ENCODE measurements at regions not wholly inside any gene's neighbourhood (a gene's known extent, or its start where the extent isn't known, plus 50 kb on each side); places are given as distances from the start of the nearest gene placed in this dataset.

GRCh38 chr6:6704103-6705060 lies 115.9 kb downstream of the LY86 start:
- DNase-seq (ENCODE audit: low spot score), result no peak

DNA sequence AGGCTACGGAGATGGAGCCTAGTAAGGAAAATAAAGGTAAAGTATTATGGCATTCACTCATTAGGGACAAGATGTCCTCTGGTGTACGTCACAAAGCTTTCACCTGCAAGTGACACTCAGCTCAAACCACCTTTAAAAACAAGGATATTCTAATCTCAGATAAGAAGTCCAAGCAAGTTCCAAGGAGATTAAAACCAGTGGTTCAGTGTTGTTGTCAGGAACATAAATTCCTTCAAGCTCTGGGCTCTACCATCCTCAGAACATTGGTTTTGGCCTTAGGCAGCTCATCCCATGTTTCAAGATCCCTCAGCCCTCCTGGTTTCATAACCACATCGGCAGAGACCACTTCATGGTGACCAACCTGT lies 116.5 kb downstream of the LY86 start:
- no peak for DNase-seq (ENCODE audit: low spot score)

GRCh38 chr6:6705915-6706675 lies 117.6 kb downstream of the LY86 start:
- no peak for DNase-seq (ENCODE audit: low spot score)

DNA sequence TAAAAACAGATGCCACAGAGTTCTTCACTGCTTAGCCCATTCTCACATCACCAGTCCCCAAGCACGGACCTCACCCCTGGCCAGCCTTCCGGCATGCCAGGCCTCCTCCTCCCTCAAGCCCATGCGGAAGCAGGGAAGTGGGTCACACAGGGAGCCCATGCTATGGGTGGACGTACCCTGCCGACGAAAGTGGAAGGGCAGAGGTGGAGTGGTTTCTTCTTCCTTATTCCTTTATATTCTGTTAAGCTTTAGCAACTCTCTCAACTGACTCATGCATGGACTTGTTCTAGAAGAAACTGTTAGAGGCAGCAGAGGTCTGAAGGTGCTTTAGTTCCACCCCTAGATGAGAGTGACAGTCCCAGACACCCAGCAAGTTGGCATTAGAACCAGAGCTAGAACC lies 118.6 kb downstream of the LY86 start:
- DNase-seq (ENCODE audit: low spot score), result no peak

DNA sequence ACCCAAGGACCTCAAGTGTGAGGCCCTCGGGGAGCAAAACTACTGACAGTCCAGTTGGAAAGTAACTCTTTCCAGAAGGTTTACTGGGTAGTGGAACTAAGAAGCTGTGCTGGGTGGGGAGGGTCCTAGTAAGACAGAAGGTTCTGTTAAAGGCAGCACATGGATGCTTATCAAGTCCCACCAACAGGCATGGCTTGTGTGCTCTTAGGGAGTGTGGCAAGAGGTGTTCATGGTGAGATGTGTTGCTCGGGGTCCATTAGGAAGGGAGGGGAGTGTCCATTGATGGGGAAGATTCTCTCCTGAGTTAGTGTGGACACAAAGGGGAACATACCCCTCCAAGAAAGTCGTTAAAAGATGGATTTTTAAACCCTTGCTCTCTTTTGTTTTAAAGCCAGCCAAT lies 120.6 kb downstream of the LY86 start:
- DNase-seq (ENCODE audit: low spot score), result no peak

GRCh38 chr6:6711031-6711785 lies 122.7 kb downstream of the LY86 start:
- DNase-seq (ENCODE audit: low spot score), result no peak

DNA sequence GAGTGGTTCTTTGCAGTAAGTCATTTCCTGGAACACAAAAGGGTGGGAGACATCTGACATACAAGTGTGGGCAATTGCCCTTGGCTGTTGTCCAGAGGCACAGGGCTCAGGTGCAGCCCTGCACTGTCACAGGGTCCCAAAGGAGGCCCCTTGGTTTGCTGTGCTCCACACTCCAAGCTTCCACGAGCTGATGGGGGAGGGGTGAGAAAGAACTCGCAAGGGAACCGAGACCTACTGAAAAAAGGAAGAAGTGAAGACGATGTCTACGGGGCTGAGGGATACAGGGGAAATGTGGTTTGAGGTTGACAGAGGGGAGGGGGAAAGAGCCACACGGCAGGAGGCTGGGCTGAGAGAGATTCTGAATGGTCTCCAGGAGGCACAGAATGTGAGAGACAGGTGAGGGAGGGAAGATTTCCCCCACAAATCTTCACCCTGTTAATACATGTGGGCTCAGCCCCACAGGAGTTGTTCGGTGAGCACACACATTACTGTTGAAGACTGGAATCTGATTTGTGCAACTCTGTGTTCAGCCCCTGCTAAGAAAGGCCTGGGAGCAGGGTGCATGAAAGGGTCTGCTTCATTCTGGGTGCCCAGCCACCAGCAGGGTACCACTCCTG lies 123.4 kb downstream of the LY86 start:
- DNase-seq (ENCODE audit: low spot score), result no peak

GRCh38 chr6:6712449-6713403 lies 124.2 kb downstream of the LY86 start:
- no peak for DNase-seq (ENCODE audit: low spot score)

DNA sequence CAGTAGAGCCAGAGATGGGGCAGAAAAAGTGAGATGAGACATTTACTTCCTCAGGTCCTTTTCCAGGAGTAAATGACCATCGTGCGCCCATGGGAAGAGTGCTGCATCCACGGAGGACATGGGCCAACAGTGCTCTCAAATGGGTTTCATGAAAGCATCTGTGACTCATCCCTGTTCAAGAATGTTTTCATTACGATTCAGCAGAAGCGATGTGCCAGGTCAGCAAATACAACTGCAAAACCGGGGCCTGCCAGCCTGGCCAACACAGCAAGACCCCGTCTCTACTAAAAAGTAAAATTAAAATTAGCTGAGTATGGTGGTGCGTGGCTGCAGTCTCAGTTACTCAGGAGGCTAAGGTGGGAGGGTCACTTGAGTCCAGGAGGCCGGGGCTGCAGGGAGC lies 125.1 kb downstream of the LY86 start:
- DNase-seq (ENCODE audit: low spot score), result no peak

GRCh38 chr6:6714118-6714897 lies 125.8 kb downstream of the LY86 start:
- no peak for DNase-seq (ENCODE audit: low spot score)

DNA sequence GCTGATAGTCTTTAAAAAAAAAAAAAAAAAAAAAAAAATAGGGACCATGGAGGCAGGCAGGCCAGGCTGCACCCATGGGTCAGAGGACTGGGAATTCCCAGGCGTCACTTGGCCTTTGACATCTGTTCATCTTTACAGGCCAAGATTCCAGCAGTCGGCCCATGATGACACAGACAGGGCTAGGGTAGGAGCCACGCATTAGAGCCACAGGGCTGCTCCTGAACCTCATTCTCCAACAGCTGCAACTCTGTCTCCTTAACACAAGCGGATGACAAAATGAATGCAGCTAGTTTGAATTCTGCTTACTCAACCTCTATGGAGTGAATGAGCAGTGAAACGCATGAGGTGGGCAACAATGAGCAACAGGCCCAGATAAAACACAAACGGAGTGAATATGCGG lies 126.4 kb downstream of the LY86 start:
- no peak for DNase-seq (ENCODE audit: low spot score)

GRCh38 chr6:6715465-6715864 lies 126.9 kb downstream of the LY86 start:
- no peak for DNase-seq (ENCODE audit: low spot score)

DNA sequence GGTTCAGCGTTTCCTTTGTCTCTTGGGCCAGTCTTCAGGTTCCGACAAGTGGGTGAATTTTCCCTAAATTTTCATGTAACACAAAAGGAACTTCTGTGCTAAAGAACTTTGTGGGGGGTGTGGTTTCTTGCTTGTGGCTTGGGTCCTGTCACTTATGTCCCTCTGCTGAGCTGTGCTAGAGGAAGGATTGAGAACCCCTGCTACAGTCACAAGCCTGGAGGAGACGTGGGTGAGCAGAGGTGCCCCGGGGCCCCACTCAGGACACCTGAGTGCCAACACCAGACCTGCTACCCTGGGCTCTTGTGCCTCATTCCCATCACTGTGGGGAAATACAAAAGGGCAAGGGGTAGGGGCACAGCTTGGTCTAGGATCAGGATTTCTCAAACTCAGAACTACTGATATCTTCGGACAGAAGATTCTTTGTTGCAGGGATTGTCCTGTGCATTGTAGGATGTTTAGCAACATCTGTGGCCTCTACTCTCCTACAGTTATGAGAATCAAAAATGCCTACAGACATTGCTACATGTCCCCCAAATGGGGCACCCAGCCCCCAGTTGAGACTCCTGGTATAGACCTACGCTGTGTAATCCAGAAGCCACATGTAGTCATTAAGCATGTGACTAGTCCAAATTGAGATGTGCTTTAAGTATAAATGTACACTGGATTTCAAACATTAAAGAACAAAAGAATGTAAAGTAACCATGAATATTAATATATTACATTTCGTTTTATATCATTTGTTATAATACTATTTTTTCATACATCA lies 128.7 kb downstream of the LY86 start:
- no peak for DNase-seq (ENCODE audit: low spot score)

- DNase-seq (ENCODE audit: low spot score), result no peak
Observed at GRCh38 chr6:6717953-6718352, 129.4 kb downstream of the LY86 start.

DNA sequence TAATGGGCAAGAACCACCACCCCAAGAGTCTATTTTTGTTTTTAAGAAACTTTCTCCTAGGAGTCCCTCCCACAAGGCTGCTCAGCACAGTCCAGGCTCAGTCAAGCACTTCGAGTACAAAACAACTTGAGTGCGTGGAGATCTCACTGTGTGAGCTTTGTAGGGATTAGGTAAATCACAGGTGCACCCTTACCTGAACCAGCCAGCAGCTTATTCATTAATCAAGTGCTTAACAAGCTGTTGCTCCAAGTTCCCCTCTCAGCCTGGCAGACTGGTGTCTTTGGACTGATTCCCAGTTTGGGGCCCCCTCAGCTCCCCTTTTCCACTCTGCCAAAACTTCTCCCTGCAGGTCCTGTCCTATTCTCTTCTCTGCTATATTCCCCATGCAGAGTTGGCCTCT lies 133.1 kb downstream of the LY86 start:
- DNase-seq (ENCODE audit: low spot score), result no peak

DNA sequence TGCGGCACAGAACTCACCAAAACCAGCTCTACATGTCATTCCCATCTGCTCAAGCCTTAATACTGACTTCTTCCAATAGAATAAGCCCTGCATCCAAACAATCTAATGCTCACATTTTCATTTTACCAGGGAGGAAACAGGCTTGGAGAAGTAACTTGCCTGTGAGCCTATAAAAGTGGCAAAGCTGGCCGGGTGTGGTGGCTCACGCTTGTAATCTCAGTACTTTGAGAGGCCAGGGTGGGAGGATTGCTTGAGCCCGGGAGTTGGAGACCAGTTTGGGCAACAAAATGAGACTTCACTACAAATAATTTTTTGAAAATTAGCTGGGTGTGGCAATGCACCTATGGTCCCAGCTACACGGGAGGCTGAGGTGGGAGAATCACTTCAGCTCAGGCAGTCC lies 133.7 kb downstream of the LY86 start:
- no peak for DNase-seq (ENCODE audit: low spot score)

- DNase-seq (ENCODE audit: low spot score), result no peak
Observed at GRCh38 chr6:6723361-6723760, 134.8 kb downstream of the LY86 start.

DNA sequence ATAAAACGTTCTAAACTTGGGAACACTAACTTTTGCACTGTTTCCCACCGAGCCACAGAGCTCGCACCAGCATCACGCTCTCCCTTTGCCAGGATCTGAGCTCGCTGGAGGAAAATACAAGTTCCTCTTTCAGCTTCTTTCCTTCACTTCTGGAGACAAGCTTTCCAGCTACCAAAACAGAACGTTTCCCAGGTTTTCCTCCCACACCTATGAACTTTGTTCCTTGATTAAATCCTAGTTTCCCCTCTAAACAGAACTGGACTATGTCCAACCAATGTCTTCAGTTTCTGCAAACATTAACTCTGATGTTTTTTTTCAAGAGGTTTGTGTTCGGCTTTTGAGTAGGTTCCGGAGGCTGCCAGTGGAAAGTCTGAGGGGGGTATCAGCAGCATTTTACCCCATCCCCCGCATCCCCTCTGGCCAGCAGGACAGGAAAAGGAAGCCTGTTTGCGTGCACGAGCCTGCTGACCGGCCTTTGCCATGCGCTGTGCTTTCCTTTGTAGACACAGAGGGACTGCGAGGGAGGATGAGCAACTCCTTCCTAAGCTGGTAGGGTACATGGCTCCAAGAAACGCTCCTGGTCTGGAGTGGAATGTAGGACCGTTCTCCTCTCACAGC lies 135.5 kb downstream of the LY86 start:
- no peak for DNase-seq (ENCODE audit: low spot score)

Data from left forelimb (tissue), 1 donor.